ENCODE measurements at regions not wholly inside any gene's neighbourhood (a gene's known extent, or its start where the extent isn't known, plus 50 kb on each side); places are given as distances from the start of the nearest gene placed in this dataset.

- Histone ChIP-seq H4K20me1 (ENCODE audit: insufficient read depth, low read length) (no peaks in the 10 kb centered on the region), H3K9ac (ENCODE audit: low read depth, low read length) (no peak overlapping the region), H3K4ac (ENCODE audit: low read depth, low read length) (no peak overlapping the region), H3K23ac (ENCODE audit: low read depth, low read length) (no peak overlapping the region), H2AFZ (replicated peaks; ENCODE audit: low read length, poor library complexity) (no peak overlapping the region), H2BK20ac (ENCODE audit: low read depth, low read length) (no peak overlapping the region), H3K9me3 (ENCODE audit: control insufficient read depth, insufficient read depth, low read length) (peaks cover 13% of the 10 kb centered on the region), H2BK5ac (ENCODE audit: low read depth, low read length, poor library complexity, severe bottlenecking) (no peak overlapping the region), H3K36me3 (ENCODE audit: control insufficient read depth, insufficient read depth, low read length) (no peaks in the 10 kb centered on the region), H2BK120ac (ENCODE audit: low read depth, low read length) (no peak overlapping the region), H3K14ac (replicated peaks; ENCODE audit: low read depth, low read length) (no peak overlapping the region), H3K18ac (ENCODE audit: low read depth, low read length) (no peak overlapping the region), H2AK9ac (replicated peaks; ENCODE audit: low read depth, low read length, poor library complexity) (no peak overlapping the region), H4K5ac (ENCODE audit: low read depth, low read length) (no peak overlapping the region), H2AK5ac (ENCODE audit: low read depth, low read length) (no peak overlapping the region), H3K4me1 (ENCODE audit: control insufficient read depth, insufficient read depth, low read length) (no peaks in the 10 kb centered on the region), H4K91ac (ENCODE audit: insufficient read depth, low read depth, low read length) (no peak overlapping the region), H2BK15ac (ENCODE audit: low read depth, low read length) (no peak overlapping the region), H3K56ac (ENCODE audit: extremely low read depth, insufficient read depth, low read length) (no peak overlapping the region), H3K4me3 (ENCODE audit: insufficient read depth, low read depth, low read length) (no peak overlapping the region), H3K27ac (ENCODE audit: insufficient read depth, low read length) (no peak overlapping the region), H4K8ac (ENCODE audit: low read depth in 2 of 2, low read length in 2 of 2) (no peak overlapping the region), H3K27me3 (ENCODE audit: control insufficient read depth, insufficient read depth, low read length) (no peaks in the 10 kb centered on the region), H3K9me1 (ENCODE audit: insufficient read depth, low read length) (no peaks in the 10 kb centered on the region), H3K79me1 (ENCODE audit: low read depth in 1 of 2, low read length in 2 of 2) (no peaks in the 10 kb centered on the region), H3K4me2 (ENCODE audit: low read depth, low read length) (no peak overlapping the region)
- intact Hi-C loops (cut with micrococcal nuclease) (no loop called here), in situ Hi-C loops (cut with MboI; ENCODE audit: low sequenced_read_pairs) (no loop called here), dilution Hi-C loops (cut with HindIII; ENCODE audit: low sequenced_read_pairs, unreplicated experiment) (no loop called here)
- DNase-seq: no peak
- ChIA-PET CTCF (no interaction called here), POLR2A (ENCODE audit: unreplicated experiment) (no interaction called here)
- no TSS peak for BruUV-seq (replicated peaks)
- no CpG with 5 or more reads among the region's 1 CpG for WGBS, 2 experiments (ENCODE audit: extremely low coverage in 2 of 2, insufficient read length in 1 of 2)
- no peak for ATAC-seq (ENCODE audit: low read depth)
- TF ChIP-seq USF2 (IDR thresholded peaks at IDR 0.05; ENCODE audit: low read depth, low read length): no peak
- TF ChIP-seq RFX5 (IDR thresholded peaks at IDR 0.05; ENCODE audit: low read depth, low read length): no peak
- TF ChIP-seq FOS (IDR thresholded peaks at IDR 0.05; ENCODE audit: low read depth, low read length): no peak
- no peak for TF ChIP-seq POLR2A (IDR thresholded peaks at IDR 0.05; ENCODE audit: low read depth, low read length)
- TF ChIP-seq SMC3 (IDR thresholded peaks at IDR 0.05; ENCODE audit: low read depth, low read length): no peak
- no peak for TF ChIP-seq BHLHE40 (IDR thresholded peaks at IDR 0.05; ENCODE audit: low read depth, low read length)
- TF ChIP-seq MAZ (IDR thresholded peaks at IDR 0.05; ENCODE audit: borderline replicate concordance, low read depth, low read length): no peak
- TF ChIP-seq MXI1 (IDR thresholded peaks at IDR 0.05; ENCODE audit: borderline replicate concordance, low read depth, low read length): no peak
- no peak for TF ChIP-seq MAFK (IDR thresholded peaks at IDR 0.05; ENCODE audit: low read depth, low read length)
- no peak for TF ChIP-seq RCOR1 (IDR thresholded peaks at IDR 0.05; ENCODE audit: insufficient replicate concordance, low read length)
- no peak for TF ChIP-seq CEBPB (IDR thresholded peaks at IDR 0.05; ENCODE audit: low read depth, low read length)
- TF ChIP-seq NFE2L2 (IDR thresholded peaks at IDR 0.05; ENCODE audit: low read depth, low read length): no peak
- no peak for TF ChIP-seq CTCF (conservative IDR thresholded peaks at IDR 0.05; ENCODE audit: low read depth, low read length)
- TF ChIP-seq CHD1 (IDR thresholded peaks at IDR 0.05; ENCODE audit: low read depth, low read length): no peak
- no peak for TF ChIP-seq RAD21 (IDR thresholded peaks at IDR 0.05; ENCODE audit: low read length)
Measured at GRCh38 chr10:85175635-85176034, 847.2 kb downstream of the CCSER2 start.
